ENCODE measurements at regions not wholly inside any gene's neighbourhood (a gene's known extent, or its start where the extent isn't known, plus 50 kb on each side); places are given as distances from the start of the nearest gene placed in this dataset.

GRCh38 chr5:67283275-67283987 lies 86.8 kb upstream of the CD180 start:
- DNase-seq: no peak
- no peaks in the 10 kb centered on the region for H3K36me3 ChIP-seq (replicated peaks; ENCODE audit: control insufficient read depth, insufficient read depth, low read length)
- H3K4me3 ChIP-seq (ENCODE audit: insufficient read depth, low read depth, low read length): no peak overlapping the region
- H3K27me3 ChIP-seq (ENCODE audit: control insufficient read depth, insufficient read depth, low read length): no peaks in the 10 kb centered on the region

GRCh38 chr5:67281874-67282273 lies 85.3 kb upstream of the CD180 start:
- H3K36me3 ChIP-seq (replicated peaks; ENCODE audit: control insufficient read depth, insufficient read depth, low read length): no peaks in the 10 kb centered on the region
- H3K27me3 ChIP-seq (ENCODE audit: control insufficient read depth, insufficient read depth, low read length): no peaks in the 10 kb centered on the region
- DNase-seq: no peak
- no peak overlapping the region for H3K4me3 ChIP-seq (ENCODE audit: insufficient read depth, low read depth, low read length)

- Histone ChIP-seq H3K4me3 (ENCODE audit: insufficient read depth, low read depth, low read length) (no peak overlapping the region), H3K27me3 (ENCODE audit: control insufficient read depth, insufficient read depth, low read length) (no peaks in the 10 kb centered on the region), H3K36me3 (replicated peaks; ENCODE audit: control insufficient read depth, insufficient read depth, low read length) (no peaks in the 10 kb centered on the region)
- DNase-seq: no peak
Observed at GRCh38 chr5:67273689-67274356, 77.2 kb upstream of the CD180 start.

DNA sequence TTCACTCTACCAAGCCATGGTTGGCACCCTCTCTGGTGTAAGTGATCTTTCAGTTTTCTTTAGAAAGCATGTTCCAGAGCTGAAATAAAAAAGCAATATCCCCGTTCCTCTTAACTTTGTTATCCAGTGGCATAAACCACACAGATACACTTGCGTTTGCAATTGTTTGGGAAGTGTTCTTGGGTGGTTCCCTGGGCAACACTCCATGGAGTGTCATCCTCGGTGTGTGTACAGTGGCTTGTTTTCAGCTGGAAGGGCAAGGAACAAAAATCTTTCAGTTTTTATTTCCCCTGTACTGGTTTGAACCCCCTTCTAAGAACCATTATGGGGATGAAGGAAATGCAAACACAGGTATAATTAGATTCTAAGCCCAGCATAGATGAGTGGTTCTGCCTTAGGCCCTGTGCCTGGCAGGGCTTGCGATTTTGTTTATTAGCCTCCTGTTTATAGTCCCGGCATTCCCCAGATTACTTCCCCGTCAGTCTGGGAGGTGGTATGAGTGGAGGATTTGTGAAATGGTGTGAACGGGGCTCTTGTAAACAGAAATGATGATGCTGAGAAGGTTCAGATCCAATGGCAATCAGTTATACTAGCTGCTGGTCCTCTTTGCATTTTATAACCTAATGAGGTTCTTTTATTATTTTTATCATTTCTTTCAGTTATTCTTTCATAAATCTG lies 76.0 kb upstream of the CD180 start:
- H3K36me3 ChIP-seq (replicated peaks; ENCODE audit: control insufficient read depth, insufficient read depth, low read length): no peaks in the 10 kb centered on the region

DNA sequence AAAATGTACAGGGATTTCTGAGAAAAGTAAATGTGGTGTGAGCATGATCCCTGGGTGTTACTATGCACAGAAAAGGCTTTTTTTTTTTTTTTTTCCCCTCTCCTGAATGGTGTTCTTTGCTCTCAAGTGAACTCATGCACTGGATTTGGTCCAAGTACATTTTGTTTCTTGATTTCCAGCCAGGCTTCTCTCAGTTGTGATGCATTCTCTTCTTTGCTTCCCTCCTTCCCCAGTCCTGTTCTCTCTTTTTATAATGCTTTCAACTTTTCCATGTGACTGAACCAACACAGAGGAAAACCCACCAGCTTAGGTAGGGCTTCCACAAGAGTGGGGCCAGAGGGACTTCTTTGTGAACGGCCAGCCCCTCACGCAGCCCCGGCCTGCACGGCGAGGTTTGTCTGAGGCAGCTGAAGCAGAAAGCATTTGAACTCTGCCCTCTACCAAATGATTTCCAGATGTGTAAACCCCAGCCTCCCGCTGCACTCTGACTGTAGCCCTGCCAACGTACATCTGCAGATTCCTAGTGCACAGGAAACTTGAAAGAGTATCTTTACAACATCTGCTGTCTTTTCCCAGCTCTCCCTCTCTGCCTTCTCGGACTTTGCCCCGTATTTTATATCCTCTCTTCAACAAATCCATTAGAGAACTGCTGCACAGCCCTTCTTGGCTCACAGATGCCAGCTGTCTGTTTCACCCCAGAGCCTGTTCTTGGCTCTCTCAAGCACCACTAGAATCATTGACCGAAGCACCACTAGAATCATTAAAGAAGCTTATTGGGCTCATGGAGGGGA lies 71.8 kb upstream of the CD180 start:
- no peak overlapping the region for H3K4me3 ChIP-seq (ENCODE audit: insufficient read depth, low read depth, low read length)

More for the DNA sequence above, 76.0 kb upstream of the CD180 start:
- no peaks in the 10 kb centered on the region for H3K27me3 ChIP-seq (ENCODE audit: control insufficient read depth, insufficient read depth, low read length)
- no peak overlapping the region for H3K4me3 ChIP-seq (ENCODE audit: insufficient read depth, low read depth, low read length)
- no peak for DNase-seq

GRCh38 chr5:67267512-67268216 lies 71.1 kb upstream of the CD180 start:
- H3K36me3 ChIP-seq (replicated peaks; ENCODE audit: control insufficient read depth, insufficient read depth, low read length): no peaks in the 10 kb centered on the region
- no peak for DNase-seq
- no peaks in the 10 kb centered on the region for H3K27me3 ChIP-seq (ENCODE audit: control insufficient read depth, insufficient read depth, low read length)
- no peak overlapping the region for H3K4me3 ChIP-seq (ENCODE audit: insufficient read depth, low read depth, low read length)

More for the DNA sequence above, 71.8 kb upstream of the CD180 start:
- Histone ChIP-seq H3K27me3 (ENCODE audit: control insufficient read depth, insufficient read depth, low read length) (no peaks in the 10 kb centered on the region), H3K36me3 (replicated peaks; ENCODE audit: control insufficient read depth, insufficient read depth, low read length) (no peaks in the 10 kb centered on the region)
- no peak for DNase-seq

- Histone ChIP-seq H3K4me3 (ENCODE audit: insufficient read depth, low read depth, low read length) (no peak overlapping the region), H3K27me3 (ENCODE audit: control insufficient read depth, insufficient read depth, low read length) (no peaks in the 10 kb centered on the region), H3K36me3 (replicated peaks; ENCODE audit: control insufficient read depth, insufficient read depth, low read length) (no peaks in the 10 kb centered on the region)
- DNase-seq: no peak
Observed at GRCh38 chr5:67266654-67267350, 70.2 kb upstream of the CD180 start.

DNA sequence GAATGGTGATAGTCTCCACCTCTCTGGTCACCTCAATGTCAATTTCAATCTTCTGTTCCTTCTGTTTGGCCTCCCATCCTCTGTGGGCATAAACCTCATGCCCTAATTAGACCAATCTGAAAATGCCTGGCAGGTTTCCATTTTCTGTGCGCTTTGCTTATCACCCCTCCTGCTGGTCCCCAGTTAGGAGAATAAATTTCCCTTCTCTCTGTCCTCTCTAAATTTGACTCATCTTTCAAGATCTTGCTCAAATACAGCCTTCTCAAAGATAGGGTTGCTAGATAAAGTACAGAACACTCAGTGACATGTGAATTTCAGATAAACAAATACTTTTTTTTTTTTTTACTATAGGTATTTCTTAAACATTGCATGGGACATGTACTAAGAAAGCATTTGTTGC lies 69.4 kb upstream of the CD180 start:
- no peak overlapping the region for H3K4me3 ChIP-seq (ENCODE audit: insufficient read depth, low read depth, low read length)
- H3K27me3 ChIP-seq (ENCODE audit: control insufficient read depth, insufficient read depth, low read length): no peaks in the 10 kb centered on the region
- no peak for DNase-seq
- no peaks in the 10 kb centered on the region for H3K36me3 ChIP-seq (replicated peaks; ENCODE audit: control insufficient read depth, insufficient read depth, low read length)

GRCh38 chr5:67263656-67264408 lies 67.2 kb upstream of the CD180 start:
- no peak for DNase-seq
- no peaks in the 10 kb centered on the region for H3K36me3 ChIP-seq (replicated peaks; ENCODE audit: control insufficient read depth, insufficient read depth, low read length)
- no peak overlapping the region for H3K4me3 ChIP-seq (ENCODE audit: insufficient read depth, low read depth, low read length)
- H3K27me3 ChIP-seq (ENCODE audit: control insufficient read depth, insufficient read depth, low read length): no peaks in the 10 kb centered on the region

DNA sequence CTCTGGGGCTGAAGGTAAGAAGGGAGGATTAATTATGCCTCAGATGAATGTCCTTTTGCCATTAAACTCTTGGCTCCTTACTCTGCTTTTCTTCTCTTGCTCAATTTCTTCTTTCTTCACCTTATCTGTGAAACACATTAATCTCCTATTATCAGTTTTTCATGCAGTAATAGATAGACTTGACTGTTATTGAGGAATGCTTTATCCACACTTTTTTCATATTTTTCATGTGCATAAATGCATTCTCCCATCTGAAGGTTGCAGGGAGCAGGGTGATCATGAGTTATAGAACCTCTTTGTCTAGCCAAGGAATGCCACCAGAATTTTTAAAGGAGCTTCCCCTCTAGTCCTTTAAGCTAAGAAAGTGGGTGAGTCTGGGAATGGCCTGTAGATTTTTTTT lies 66.4 kb upstream of the CD180 start:
- Histone ChIP-seq H3K27me3 (ENCODE audit: control insufficient read depth, insufficient read depth, low read length) (no peaks in the 10 kb centered on the region), H3K36me3 (replicated peaks; ENCODE audit: control insufficient read depth, insufficient read depth, low read length) (no peaks in the 10 kb centered on the region), H3K4me3 (ENCODE audit: insufficient read depth, low read depth, low read length) (no peak overlapping the region)
- DNase-seq: no peak

DNA sequence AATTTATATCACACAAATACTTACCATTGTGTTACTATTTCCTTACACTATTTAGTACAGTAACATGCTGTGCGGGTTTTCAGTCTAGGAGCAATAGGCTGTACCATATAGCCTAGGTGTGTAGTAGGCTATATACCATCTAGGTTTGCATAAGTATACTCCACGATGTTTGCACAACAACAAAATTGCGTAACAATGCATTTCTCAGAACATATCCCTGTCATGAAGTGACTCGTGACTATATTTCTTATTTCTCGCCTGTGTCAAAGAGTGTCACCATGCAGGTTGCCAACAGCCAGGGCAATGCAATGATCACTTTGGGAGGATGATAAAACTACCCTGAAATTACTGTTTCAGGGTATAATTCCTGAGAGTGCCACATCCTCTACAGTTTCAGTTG lies 65.6 kb upstream of the CD180 start:
- no peak overlapping the region for H3K4me3 ChIP-seq (ENCODE audit: insufficient read depth, low read depth, low read length)
- no peak for DNase-seq
- no peaks in the 10 kb centered on the region for H3K27me3 ChIP-seq (ENCODE audit: control insufficient read depth, insufficient read depth, low read length)
- no peaks in the 10 kb centered on the region for H3K36me3 ChIP-seq (replicated peaks; ENCODE audit: control insufficient read depth, insufficient read depth, low read length)

GRCh38 chr5:67259548-67260215 lies 63.1 kb upstream of the CD180 start:
- DNase-seq: no peak
- Histone ChIP-seq H3K27me3 (ENCODE audit: control insufficient read depth, insufficient read depth, low read length) (no peaks in the 10 kb centered on the region), H3K4me3 (ENCODE audit: insufficient read depth, low read depth, low read length) (no peak overlapping the region), H3K36me3 (replicated peaks; ENCODE audit: control insufficient read depth, insufficient read depth, low read length) (no peaks in the 10 kb centered on the region)

- Histone ChIP-seq H3K27me3 (ENCODE audit: control insufficient read depth, insufficient read depth, low read length) (no peaks in the 10 kb centered on the region), H3K4me3 (ENCODE audit: insufficient read depth, low read depth, low read length) (no peak overlapping the region), H3K36me3 (replicated peaks; ENCODE audit: control insufficient read depth, insufficient read depth, low read length) (no peaks in the 10 kb centered on the region)
- no peak for DNase-seq
Observed at GRCh38 chr5:67257500-67257899, 60.9 kb upstream of the CD180 start.
